ENCODE measurements at regions not wholly inside any gene's neighbourhood (a gene's known extent, or its start where the extent isn't known, plus 50 kb on each side); places are given as distances from the start of the nearest gene placed in this dataset.

- TF ChIP-seq CTCF (IDR thresholded peaks at IDR 0.05; ENCODE audit: low read depth, low read length): no peak
- DNase-seq (ENCODE audit: extremely low read depth, low read depth): no peak
Measured at GRCh38 chr2:134150760-134151159, 103.1 kb upstream of the MGAT5 start.

- no peak for TF ChIP-seq CTCF (IDR thresholded peaks at IDR 0.05; ENCODE audit: low read depth, low read length)
- no peak for DNase-seq (ENCODE audit: extremely low read depth, low read depth)
Measured at GRCh38 chr2:134152045-134153010, 101.5 kb upstream of the MGAT5 start.

DNA sequence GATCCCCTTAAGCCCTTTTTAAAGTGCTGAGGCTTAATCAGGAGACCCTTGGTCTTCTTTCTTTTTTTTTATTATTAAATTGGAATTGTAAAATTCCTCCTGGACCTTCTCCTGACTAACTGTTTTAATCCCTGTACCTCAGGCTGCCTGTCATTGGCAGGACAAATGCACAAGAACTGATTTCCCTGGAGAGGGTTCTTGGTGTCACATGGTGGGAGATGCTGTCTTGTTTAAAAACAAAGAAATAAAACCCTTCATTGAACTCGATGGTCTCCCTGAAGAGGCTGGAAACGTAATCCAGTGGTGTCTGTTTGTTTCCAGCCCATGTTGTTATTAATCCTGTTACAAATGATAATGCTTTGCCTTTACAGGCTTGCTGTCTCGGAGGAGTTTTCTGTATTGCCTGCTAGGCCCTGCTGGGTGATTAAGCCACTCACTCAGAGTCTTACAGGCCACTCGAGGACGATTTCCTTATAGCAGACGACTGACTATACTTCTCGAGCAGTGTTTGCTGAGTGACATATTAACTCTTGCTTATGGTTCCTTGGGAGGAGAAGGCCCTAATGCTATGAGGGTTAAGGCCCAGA is 100.5 kb upstream of the MGAT5 start:
- DNase-seq (ENCODE audit: extremely low read depth, low read depth): no peak
- no peak for TF ChIP-seq CTCF (IDR thresholded peaks at IDR 0.05; ENCODE audit: low read depth, low read length)

DNA sequence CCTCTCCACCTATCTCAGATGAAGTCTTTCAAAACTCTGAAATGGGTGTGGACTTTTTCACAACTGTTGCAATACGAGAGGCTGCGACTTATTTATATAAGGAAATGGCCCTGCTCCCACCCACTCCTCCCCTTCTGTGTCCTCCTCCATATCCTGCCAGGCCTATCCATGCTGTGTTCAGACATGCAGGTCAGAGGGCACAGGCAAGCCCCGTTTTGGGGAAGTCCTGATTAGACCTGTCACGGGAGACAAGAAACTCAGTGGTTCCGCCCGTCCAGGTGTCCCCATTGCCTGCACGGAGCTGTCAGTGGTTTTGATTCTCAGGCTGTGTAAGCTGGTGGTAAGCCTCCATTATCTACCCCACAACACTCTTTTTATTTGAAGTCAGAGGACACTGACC is 99.6 kb upstream of the MGAT5 start:
- no peak for DNase-seq (ENCODE audit: extremely low read depth, low read depth)
- TF ChIP-seq CTCF (IDR thresholded peaks at IDR 0.05; ENCODE audit: low read depth, low read length): no peak

DNA sequence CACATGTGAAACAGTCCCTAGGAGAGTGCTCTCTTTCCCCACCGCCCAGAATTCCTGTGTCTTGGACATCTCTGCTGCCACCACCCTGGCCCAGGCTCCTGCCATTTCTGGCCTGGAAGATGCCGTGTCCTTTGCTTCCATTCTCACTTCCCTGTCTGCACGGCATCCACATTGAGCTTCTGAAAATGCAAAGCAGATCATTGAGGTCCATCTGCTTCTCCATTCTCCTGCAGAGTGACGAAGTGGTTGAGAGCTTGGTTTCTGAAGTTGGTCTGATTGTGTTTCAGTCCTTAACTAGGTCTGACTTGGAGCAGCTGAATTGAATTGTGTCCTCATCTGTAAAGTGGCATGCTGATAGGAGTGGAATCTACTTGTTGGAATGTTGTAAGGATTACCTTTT is 98.7 kb upstream of the MGAT5 start:
- DNase-seq (ENCODE audit: extremely low read depth, low read depth): no peak
- no peak for TF ChIP-seq CTCF (IDR thresholded peaks at IDR 0.05; ENCODE audit: low read depth, low read length)

GRCh38 chr2:134158295-134158694 is 95.6 kb upstream of the MGAT5 start:
- DNase-seq (ENCODE audit: extremely low read depth, low read depth): no peak

More at GRCh38 chr2:134158295-134158694, 95.6 kb upstream of the MGAT5 start:
- no peak for TF ChIP-seq CTCF (IDR thresholded peaks at IDR 0.05; ENCODE audit: low read depth, low read length)
